ENCODE measurements at regions not wholly inside any gene's neighbourhood (a gene's known extent, or its start where the extent isn't known, plus 50 kb on each side); places are given as distances from the start of the nearest gene placed in this dataset.
"Not testable (repeated sequence)": the region's sequence is repeated elsewhere in the genome, so short reads cannot be mapped to it uniquely, and the experiment has no call there.

DNA sequence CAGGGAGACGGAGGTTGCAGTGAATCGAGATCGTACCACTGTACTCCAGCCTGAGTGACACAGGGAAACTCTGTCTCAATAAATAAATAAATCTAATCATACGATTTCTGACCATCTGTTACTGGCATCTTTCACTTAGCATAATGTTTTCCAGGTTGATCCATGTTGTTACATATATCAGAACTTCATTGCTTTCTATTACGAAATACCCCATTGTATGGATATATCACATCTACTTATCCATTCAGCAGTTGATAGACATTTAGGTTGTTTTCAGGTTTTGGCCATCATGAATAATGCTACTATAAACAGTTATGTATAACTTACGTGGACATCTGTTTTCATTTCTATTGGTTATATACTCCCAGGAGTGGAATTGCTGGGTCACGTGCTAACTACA, 303.9 kb downstream of the PAX3 start:
- intact Hi-C loops (cut with DNase I): no loop called here
- Histone ChIP-seq H3K36me3 (no peaks in the 10 kb centered on the region), H3K27ac (no peak overlapping the region), H3K9me3 (no peaks in the 10 kb centered on the region), H3K27me3 (peaks cover 0 to 4% (median 0%) of the 10 kb centered on the region in 4 donors), H3K4me1 (no peaks in the 10 kb centered on the region), H3K4me3 (no peak overlapping the region)
- 79 to 84% methylated on average over 7 of the region's 7 CpGs for WGBS, 2 donors
- TF ChIP-seq, protein P1, sequence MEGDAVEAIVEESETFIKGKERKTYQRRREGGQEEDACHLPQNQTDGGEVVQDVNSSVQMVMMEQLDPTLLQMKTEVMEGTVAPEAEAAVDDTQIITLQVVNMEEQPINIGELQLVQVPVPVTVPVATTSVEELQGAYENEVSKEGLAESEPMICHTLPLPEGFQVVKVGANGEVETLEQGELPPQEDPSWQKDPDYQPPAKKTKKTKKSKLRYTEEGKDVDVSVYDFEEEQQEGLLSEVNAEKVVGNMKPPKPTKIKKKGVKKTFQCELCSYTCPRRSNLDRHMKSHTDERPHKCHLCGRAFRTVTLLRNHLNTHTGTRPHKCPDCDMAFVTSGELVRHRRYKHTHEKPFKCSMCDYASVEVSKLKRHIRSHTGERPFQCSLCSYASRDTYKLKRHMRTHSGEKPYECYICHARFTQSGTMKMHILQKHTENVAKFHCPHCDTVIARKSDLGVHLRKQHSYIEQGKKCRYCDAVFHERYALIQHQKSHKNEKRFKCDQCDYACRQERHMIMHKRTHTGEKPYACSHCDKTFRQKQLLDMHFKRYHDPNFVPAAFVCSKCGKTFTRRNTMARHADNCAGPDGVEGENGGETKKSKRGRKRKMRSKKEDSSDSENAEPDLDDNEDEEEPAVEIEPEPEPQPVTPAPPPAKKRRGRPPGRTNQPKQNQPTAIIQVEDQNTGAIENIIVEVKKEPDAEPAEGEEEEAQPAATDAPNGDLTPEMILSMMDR (IDR thresholded peaks at IDR 0.05): no peak
- TF ChIP-seq POLR2A (IDR thresholded peaks at IDR 0.05): no peak
- DNase-seq: no peak

- H3K4me3 ChIP-seq; H3K36me3 ChIP-seq; H3K27me3 ChIP-seq; H3K27ac ChIP-seq; H3K4me1 ChIP-seq; H3K9me3 ChIP-seq; DNase-seq; intact Hi-C loops (cut with DNase I): not testable (repeated sequence)
- 85 to 90% methylated on average over 6 to 7 of the region's 13 CpGs for WGBS, 2 donors
Observed at GRCh38 chr2:221984376-221984775, 314.4 kb downstream of the PAX3 start.

DNA sequence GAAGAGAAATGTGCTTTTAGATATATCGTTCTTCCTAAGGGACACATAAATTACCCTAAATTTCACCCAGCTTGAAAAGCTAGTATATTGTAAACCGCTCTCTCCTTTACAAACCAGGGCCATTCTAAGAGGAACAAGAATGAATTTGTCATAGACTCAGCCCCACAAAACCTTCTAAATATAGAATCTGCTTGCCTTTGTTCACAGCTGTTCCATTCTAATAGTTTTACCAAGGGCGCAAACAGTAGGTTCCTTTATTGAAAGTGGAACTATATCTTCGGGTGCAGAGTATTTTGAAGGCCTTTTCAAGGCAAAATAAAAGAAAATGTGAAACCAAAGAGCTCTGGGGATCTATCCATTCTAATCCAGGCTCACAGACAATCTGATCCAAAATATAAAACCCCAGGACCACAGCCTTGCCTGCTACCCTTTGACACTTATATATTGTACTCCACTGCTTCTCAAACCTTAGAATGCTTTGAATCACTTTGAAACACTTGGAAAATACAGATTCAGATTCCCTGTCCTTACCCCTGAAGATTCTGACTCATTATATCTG, 316.8 kb downstream of the PAX3 start:
- Histone ChIP-seq H3K27me3 (no peaks in the 10 kb centered on the region), H3K9me3 (no peaks in the 10 kb centered on the region)

DNA sequence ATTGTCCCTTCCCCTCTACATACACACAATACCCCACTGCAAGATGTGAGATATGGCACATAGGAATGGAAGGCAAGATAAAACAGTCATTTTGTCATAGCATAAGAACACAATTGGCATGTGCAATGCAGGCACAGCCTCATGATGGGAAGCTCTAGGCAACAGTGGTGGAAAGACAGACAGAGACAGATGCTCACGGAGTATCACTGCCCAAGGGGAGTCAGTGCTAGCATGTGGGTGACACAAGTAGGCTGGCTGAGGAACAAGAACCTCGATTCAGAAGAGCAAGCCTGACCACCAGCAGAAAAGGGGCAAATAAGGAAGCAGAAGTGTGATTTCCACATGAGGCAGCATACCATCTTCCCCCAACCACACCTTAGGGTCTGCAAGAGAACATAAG, 323.6 kb downstream of the PAX3 start:
- H3K36me3 ChIP-seq: no peaks in the 10 kb centered on the region
- intact Hi-C loops (cut with DNase I): no loop called here
- WGBS, 2 donors: 52 to 77% methylated on average over 2 of the region's 2 CpGs

More for the DNA sequence above, 316.8 kb downstream of the PAX3 start:
- no peaks in the 10 kb centered on the region for H3K4me1 ChIP-seq
- TF ChIP-seq, protein P1 (IDR thresholded peaks at IDR 0.05): no peak
- TF ChIP-seq POLR2A (IDR thresholded peaks at IDR 0.05): no peak
- DNase-seq: no peak
- H3K4me3 ChIP-seq: no peak overlapping the region
- intact Hi-C loops (cut with DNase I): no loop called here
- 58 to 72% methylated on average over 4 of the region's 4 CpGs for WGBS, 2 donors
- H3K36me3 ChIP-seq: no peaks in the 10 kb centered on the region
- no peak overlapping the region for H3K27ac ChIP-seq

GRCh38 chr2:221973902-221974301, 324.9 kb downstream of the PAX3 start:
- no peak overlapping the region for H3K27ac ChIP-seq
- TF ChIP-seq POLR2A (IDR thresholded peaks at IDR 0.05): no peak
- TF ChIP-seq, protein P1 (IDR thresholded peaks at IDR 0.05): no peak
- no peaks in the 10 kb centered on the region for H3K9me3 ChIP-seq
- 88 to 92% methylated on average over 2 of the region's 2 CpGs for WGBS, 2 donors
- intact Hi-C loops (cut with DNase I): no loop called here
- H3K4me1 ChIP-seq: no peaks in the 10 kb centered on the region
- no peaks in the 10 kb centered on the region for H3K36me3 ChIP-seq
- no peak overlapping the region for H3K4me3 ChIP-seq
- no peak for DNase-seq
- peaks cover 0 to 18% (median 0%) of the 10 kb centered on the region in 4 donors for H3K27me3 ChIP-seq

More for the DNA sequence above, 323.6 kb downstream of the PAX3 start:
- TF ChIP-seq, protein P1 (IDR thresholded peaks at IDR 0.05): no peak
- TF ChIP-seq POLR2A (IDR thresholded peaks at IDR 0.05): no peak
- no peak overlapping the region for H3K27ac ChIP-seq
- no peak for DNase-seq
- H3K4me3 ChIP-seq: no peak overlapping the region
- H3K9me3 ChIP-seq: no peaks in the 10 kb centered on the region
- H3K4me1 ChIP-seq: no peaks in the 10 kb centered on the region
- peaks cover 0 to 11% (median 0%) of the 10 kb centered on the region in 4 donors for H3K27me3 ChIP-seq

- intact Hi-C loops (cut with DNase I): no loop called here
- H3K4me1 ChIP-seq: no peaks in the 10 kb centered on the region
- TF ChIP-seq POLR2A (IDR thresholded peaks at IDR 0.05): no peak
- TF ChIP-seq, protein P1 (IDR thresholded peaks at IDR 0.05): no peak
- no peaks in the 10 kb centered on the region for H3K36me3 ChIP-seq
- no peak overlapping the region for H3K27ac ChIP-seq
- no peak overlapping the region for H3K4me3 ChIP-seq
- H3K27me3 ChIP-seq: peaks cover 0 to 18% (median 0%) of the 10 kb centered on the region in 4 donors
- WGBS, 2 donors: 81 to 86% methylated on average over 3 of the region's 3 CpGs
- DNase-seq: no peak
- no peaks in the 10 kb centered on the region for H3K9me3 ChIP-seq
Observed at GRCh38 chr2:221973502-221973901, 325.3 kb downstream of the PAX3 start.
